GM23338 (cell line): ENCODE measurements at regions not wholly inside any gene's neighbourhood (a gene's known extent, or its start where the extent isn't known, plus 50 kb on each side); places are given as distances from the start of the nearest gene placed in this dataset.

Source experiments
- ATAC-seq: fragments of 200-7000 bp; cut with Tn5 transposase; 3 replicates; pipeline ENCODE4 v1.9.1; 2020
- DNase-seq: peaks from one replicate; pipeline ENCODE4 v3.0.0-alpha.2; 2015; ENCODE audit warnings: low spot score
- H2AFZ ChIP-seq: fragments of 200-600 bp; sonication (generic); 2 replicates; pipeline ENCODE4 v1.8.0; 2016; ENCODE audit warnings: antibody characterized with exemption, mild to moderate bottlenecking, moderate library complexity
- H3F3A ChIP-seq: fragments of 200-600 bp; sonication (generic); replicated peaks from 2 replicates; pipeline ENCODE4 v1.8.0; 2017; ENCODE audit warnings: antibody characterized with exemption, mixed run types, low read depth
- H3K27ac ChIP-seq: fragments of 200-600 bp; sonication (generic); 2 replicates; pipeline ENCODE4 v1.6.1; 2016; ENCODE audit warnings: low read depth
- H3K27me3 ChIP-seq: fragments of 200-600 bp; sonication (generic); 2 replicates; pipeline ENCODE4 v1.8.0; 2016; ENCODE audit warnings: mild to moderate bottlenecking, mixed run types, moderate library complexity; ENCODE audit not compliant: insufficient read depth
- H3K36me3 ChIP-seq: fragments of 200-600 bp; sonication (generic); 2 replicates; pipeline ENCODE4 v1.8.0; 2016; ENCODE audit warnings: mild to moderate bottlenecking; ENCODE audit not compliant: insufficient read depth
- H3K4me1 ChIP-seq: fragments of 200-600 bp; sonication (generic); 2 replicates; pipeline ENCODE4 v1.8.0; 2016; ENCODE audit warnings: mild to moderate bottlenecking, moderate library complexity; ENCODE audit not compliant: insufficient read depth
- H3K4me2 ChIP-seq: fragments of 200-600 bp; sonication (generic); 2 replicates; pipeline ENCODE4 v1.7.1; 2017; ENCODE audit warnings: mixed run types
- H3K4me3 ChIP-seq: fragments of 200-600 bp; sonication (generic); 2 replicates; pipeline ENCODE4 v1.6.1; 2016; ENCODE audit warnings: mixed run types
- H3K79me2 ChIP-seq: fragments of 200-600 bp; sonication (generic); replicated peaks from 2 replicates; pipeline ENCODE4 v1.8.0; 2017; ENCODE audit warnings: mild to moderate bottlenecking; ENCODE audit not compliant: insufficient read depth
- H3K9me2 ChIP-seq: fragments of 200-600 bp; sonication (generic); 2 replicates; pipeline ENCODE4 v1.8.0; 2017; ENCODE audit not compliant: insufficient read depth
- H4K20me1 ChIP-seq: fragments of 200-600 bp; sonication (generic); replicated peaks from 2 replicates; pipeline ENCODE4 v1.8.0; 2017; ENCODE audit warnings: mild to moderate bottlenecking; ENCODE audit not compliant: insufficient read depth
- H3K27ac Mint-ChIP-seq: 2 replicates; pipeline ENCODE4 v1.8.0; 2020; ENCODE audit warnings: inconsistent platforms, mild to moderate bottlenecking, moderate library complexity, mixed read lengths
- H3K27me3 Mint-ChIP-seq: 3 replicates; pipeline ENCODE4 v1.8.0; 2022; ENCODE audit warnings: low read depth, mild to moderate bottlenecking, moderate library complexity, mixed read lengths, inconsistent platforms; ENCODE audit not compliant: insufficient read depth, poor library complexity
- H3K36me3 Mint-ChIP-seq: 3 replicates; pipeline ENCODE4 v1.8.0; 2021; ENCODE audit warnings: low read depth, mild to moderate bottlenecking, inconsistent platforms, moderate library complexity, mixed read lengths
- H3K4me1 Mint-ChIP-seq: 3 replicates; pipeline ENCODE4 v1.8.0; 2020; ENCODE audit warnings: mild to moderate bottlenecking, inconsistent platforms, mixed read lengths
- H3K4me3 Mint-ChIP-seq: 3 replicates; pipeline ENCODE4 v1.8.0; 2021; ENCODE audit warnings: moderate library complexity, mild to moderate bottlenecking, inconsistent platforms, mixed read lengths
- H3K9me3 Mint-ChIP-seq: 3 replicates; pipeline ENCODE4 v1.8.0; 2020; ENCODE audit warnings: moderate library complexity, mild to moderate bottlenecking, inconsistent platforms, mixed read lengths
- CREB1 ChIP-seq: fragments of 250-450 bp; sonication (Bioruptor Pico); IDR thresholded peaks from 2 replicates; pipeline ENCODE4 v1.5.0; 2020; ENCODE audit warnings: low read depth, mild to moderate bottlenecking, moderate library complexity
- EZH2 ChIP-seq: fragments of 200-600 bp; sonication (generic); IDR thresholded peaks from one replicate; pipeline ENCODE4 v1.8.0; 2017; ENCODE audit warnings: antibody characterized with exemption, mild to moderate bottlenecking, low read depth; ENCODE audit not compliant: unreplicated experiment
- JUNB ChIP-seq: IDR thresholded peaks from one replicate; pipeline ENCODE4 v1.6.1; 2016; ENCODE audit warnings: antibody characterized with exemption; ENCODE audit not compliant: unreplicated experiment
- NANOG ChIP-seq: IDR thresholded peaks from 2 replicates; pipeline ENCODE4 v1.6.1; 2016; ENCODE audit warnings: antibody characterized with exemption, borderline replicate concordance
- POLR2AphosphoS5 ChIP-seq: IDR thresholded peaks from 2 replicates; pipeline ENCODE4 v1.6.1; 2016; ENCODE audit warnings: antibody characterized with exemption, low read depth
- REST ChIP-seq: IDR thresholded peaks from one replicate; pipeline ENCODE4 v1.6.1; 2018; ENCODE audit warnings: antibody characterized with exemption; ENCODE audit not compliant: unreplicated experiment
- STAT1 ChIP-seq: IDR thresholded peaks from one replicate; pipeline ENCODE4 v1.6.1; 2016; ENCODE audit warnings: antibody characterized with exemption; ENCODE audit not compliant: unreplicated experiment
- ZNF114 ChIP-seq: fragments of 250-450 bp; sonication (Bioruptor Pico); IDR thresholded peaks from 2 replicates; pipeline ENCODE4 v1.5.0; 2020; ENCODE audit warnings: mild to moderate bottlenecking, moderate library complexity
- ZNF331 ChIP-seq: fragments of 250-450 bp; sonication (Bioruptor Pico); IDR thresholded peaks from 2 replicates; pipeline ENCODE4 v1.5.0; 2020; ENCODE audit warnings: low read depth, mild to moderate bottlenecking, moderate library complexity
- ZNF462 ChIP-seq: fragments of 250-450 bp; sonication (Bioruptor Pico); IDR thresholded peaks from 2 replicates; pipeline ENCODE4 v1.5.0; 2020; ENCODE audit warnings: mild to moderate bottlenecking, moderate library complexity

- H3K4me1 Mint-ChIP-seq, result peaks cover 3% of the 10 kb centered on the region; the same call in 2 of the 3 replicates
- H3K4me1 ChIP-seq, result no peaks in the 10 kb centered on the region
- no peak for TF ChIP-seq NANOG
- no peak for TF ChIP-seq REST
- no peak for TF ChIP-seq POLR2AphosphoS5
- no peak for TF ChIP-seq ZNF114 (CRISPR knock-in tag)
- no peak for TF ChIP-seq ZNF462
- TF ChIP-seq EZH2, result no peak
- TF ChIP-seq STAT1, result no peak
- no peak for TF ChIP-seq JUNB
- TF ChIP-seq CREB1, result no peak
- TF ChIP-seq ZNF331 (CRISPR knock-in tag), result no peak
- no peak overlapping the region for H3K4me2 ChIP-seq
- H4K20me1 ChIP-seq, result no peaks in the 10 kb centered on the region
- H3K79me2 ChIP-seq, result no peaks in the 10 kb centered on the region
- no peak overlapping the region for H3K4me3 Mint-ChIP-seq
- no peaks in the 10 kb centered on the region for H3F3A ChIP-seq
- H3K9me2 ChIP-seq, result peaks cover 2% of the 10 kb centered on the region; the same call in 1 of the 2 replicates
- no peak overlapping the region for H3K27ac Mint-ChIP-seq
- no peak overlapping the region for H2AFZ ChIP-seq
- no peak overlapping the region for H3K4me3 ChIP-seq
- no peak for DNase-seq
- H3K27ac ChIP-seq, result no peak overlapping the region
- no peaks in the 10 kb centered on the region for H3K36me3 Mint-ChIP-seq
- H3K9me3 Mint-ChIP-seq, result peaks cover 5% of the 10 kb centered on the region
- ATAC-seq, result no peak
- no peaks in the 10 kb centered on the region for H3K27me3 Mint-ChIP-seq
- peaks cover 4% of the 10 kb centered on the region; the same call in 1 of the 2 replicates for H3K36me3 ChIP-seq
- no peaks in the 10 kb centered on the region for H3K27me3 ChIP-seq
Observed at GRCh38 chr17:69654981-69655855, 240.7 kb downstream of the MAP2K6 start.
